Erythroblast (primary cell): ENCODE measurements at regions not wholly inside any gene's neighbourhood (a gene's known extent, or its start where the extent isn't known, plus 50 kb on each side); places are given as distances from the start of the nearest gene placed in this dataset.

Experiments used
- GATA1 ChIP-seq: IDR thresholded peaks from 2 replicates; pipeline ENCODE4 v1.6.1; 2011; ENCODE audit warnings: low read depth, mild to moderate bottlenecking, control low read depth, low read length, moderate library complexity
- POLR2A ChIP-seq: IDR thresholded peaks from 2 replicates; pipeline ENCODE4 v1.6.1; 2011; ENCODE audit warnings: mild to moderate bottlenecking, low read length

GRCh38 chr4:12897954-12898353, 586.2 kb downstream of the RAB28 start:
- TF ChIP-seq POLR2A (no peak), GATA1 (no peak)
